ENCODE measurements at regions not wholly inside any gene's neighbourhood (a gene's known extent, or its start where the extent isn't known, plus 50 kb on each side); places are given as distances from the start of the nearest gene placed in this dataset.
A peak's percentile ranks its signal among the peaks of the same experiment; 100 is the strongest.
"Not testable (repeated sequence)": the region's sequence is repeated elsewhere in the genome, so short reads cannot be mapped to it uniquely, and the experiment has no call there.

- DNase-seq (ENCODE audit: low spot score): no peak
These were observed 91.4 kb upstream of the NAMPT start for GRCh38 chr7:106376026-106376799.

- no peak for DNase-seq (ENCODE audit: low spot score)
These were observed 90.7 kb upstream of the NAMPT start for GRCh38 chr7:106375499-106375898.

GRCh38 chr7:106374437-106374836 lies 89.7 kb upstream of the NAMPT start:
- no peak for DNase-seq (ENCODE audit: low spot score)

- no peak for DNase-seq (ENCODE audit: low spot score)
These were observed 88.0 kb upstream of the NAMPT start for GRCh38 chr7:106372595-106373318.

GRCh38 chr7:106372126-106372525 lies 87.3 kb upstream of the NAMPT start:
- no peak for DNase-seq (ENCODE audit: low spot score)

GRCh38 chr7:106371629-106372028 lies 86.8 kb upstream of the NAMPT start:
- no peak for DNase-seq (ENCODE audit: low spot score)

- DNase-seq (ENCODE audit: low spot score): no peak
These were observed 85.8 kb upstream of the NAMPT start for GRCh38 chr7:106370542-106370941.

- DNase-seq (ENCODE audit: low spot score): no peak
These were observed 85.0 kb upstream of the NAMPT start for GRCh38 chr7:106369816-106370215.

- peak; percentile 12 for DNase-seq (ENCODE audit: low spot score)
These were observed 84.6 kb upstream of the NAMPT start for GRCh38 chr7:106369352-106369751.

- DNase-seq (ENCODE audit: low spot score): no peak
These were observed 82.9 kb upstream of the NAMPT start for GRCh38 chr7:106367664-106368063.

GRCh38 chr7:106367018-106367420 lies 82.2 kb upstream of the NAMPT start:
- DNase-seq (ENCODE audit: low spot score): peak; percentile 16

GRCh38 chr7:106365252-106366005 lies 80.6 kb upstream of the NAMPT start:
- DNase-seq (ENCODE audit: low spot score): no peak

- not testable (repeated sequence) for DNase-seq (ENCODE audit: low spot score)
These were observed 77.7 kb upstream of the NAMPT start for GRCh38 chr7:106362507-106362906.

GRCh38 chr7:106358103-106358663 lies 73.4 kb upstream of the NAMPT start:
- DNase-seq (ENCODE audit: low spot score): no peak

- DNase-seq (ENCODE audit: low spot score): no peak
These were observed 72.9 kb upstream of the NAMPT start for GRCh38 chr7:106357675-106358074.

GRCh38 chr7:106354822-106355221 lies 70.0 kb upstream of the NAMPT start:
- no peak for DNase-seq (ENCODE audit: low spot score)

- DNase-seq (ENCODE audit: low spot score): no peak
These were observed 69.2 kb upstream of the NAMPT start for GRCh38 chr7:106353944-106354343.

- no peak for DNase-seq (ENCODE audit: low spot score)
These were observed 63.4 kb upstream of the NAMPT start for GRCh38 chr7:106348231-106348630.

- no peak for DNase-seq (ENCODE audit: low spot score)
These were observed 62.5 kb upstream of the NAMPT start for GRCh38 chr7:106347229-106347833.

- DNase-seq (ENCODE audit: low spot score): peak; percentile 28
These were observed 62.0 kb upstream of the NAMPT start for GRCh38 chr7:106346678-106347217.

- DNase-seq (ENCODE audit: low spot score): no peak
These were observed 61.4 kb upstream of the NAMPT start for GRCh38 chr7:106346167-106346677.

All from hepatic stellate cell (primary cell).